ENCODE measurements at regions not wholly inside any gene's neighbourhood (a gene's known extent, or its start where the extent isn't known, plus 50 kb on each side); places are given as distances from the start of the nearest gene placed in this dataset.

DNA sequence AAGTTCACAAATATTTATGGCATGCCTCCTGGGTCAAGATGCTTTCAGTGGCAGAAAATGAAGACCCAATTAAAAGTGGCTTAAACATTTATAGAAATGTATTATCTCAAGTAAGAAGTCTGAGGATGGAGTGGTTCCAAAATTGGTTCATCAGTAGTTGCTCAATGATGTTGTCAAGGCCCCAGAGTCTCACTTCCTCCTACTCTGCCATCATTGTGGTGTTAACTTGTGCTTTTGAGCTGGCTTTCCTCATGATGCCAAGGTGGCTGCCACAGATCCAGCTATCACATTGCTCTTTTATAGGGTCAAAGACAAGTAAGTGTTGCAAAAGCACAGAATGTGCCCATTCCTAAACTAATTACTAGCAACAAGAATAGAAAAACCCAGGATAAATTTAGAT, 404.6 kb upstream of the NRP1 start:
- no peak for DNase-seq (ENCODE audit: low spot score)

DNA sequence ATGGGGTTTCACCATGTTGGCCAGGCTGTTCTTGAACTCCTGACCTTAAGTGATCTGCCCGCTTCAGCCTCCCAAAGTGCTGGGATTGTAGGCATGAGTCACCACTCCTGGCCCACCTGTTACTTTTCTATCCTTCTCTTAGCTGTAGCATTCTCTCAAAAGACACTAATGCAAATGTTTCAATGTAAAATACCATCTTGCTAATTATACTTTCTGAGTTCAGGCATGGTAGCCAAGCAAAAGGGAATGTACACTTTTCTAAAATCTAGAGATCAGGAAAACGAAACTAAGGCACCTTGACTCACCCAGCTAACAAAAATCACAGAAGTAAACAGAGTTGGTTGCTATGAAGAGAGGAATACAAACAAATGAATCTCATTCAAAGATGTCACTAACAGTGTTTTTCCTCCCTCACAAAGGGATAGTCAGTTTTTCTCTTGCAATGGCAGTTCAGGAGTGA, 401.0 kb upstream of the NRP1 start:
- DNase-seq (ENCODE audit: low spot score): no peak

- DNase-seq (ENCODE audit: low spot score): no peak
Observed at GRCh38 chr10:33734393-33735155, 400.1 kb upstream of the NRP1 start.

DNA sequence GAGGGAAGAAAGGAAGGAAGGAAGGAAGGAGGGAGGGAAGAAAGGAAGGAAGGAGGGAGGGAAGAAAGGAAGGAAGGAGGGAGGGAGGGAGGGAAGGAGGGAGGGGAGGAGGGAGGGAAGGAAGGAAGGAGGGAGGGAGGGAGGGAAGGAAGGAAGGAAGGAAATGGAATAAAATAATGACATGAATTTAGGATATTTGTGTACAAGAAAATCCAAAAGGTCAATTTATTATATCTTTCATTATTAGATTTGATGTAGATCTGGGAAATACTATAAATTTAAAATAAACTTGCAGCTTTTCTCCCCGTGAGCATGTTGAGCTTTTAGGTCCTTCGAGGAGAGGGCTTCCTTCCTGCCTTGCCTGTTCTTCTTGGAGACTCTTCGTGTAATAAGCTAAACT, 398.6 kb upstream of the NRP1 start:
- DNase-seq (ENCODE audit: low spot score): no peak

DNA sequence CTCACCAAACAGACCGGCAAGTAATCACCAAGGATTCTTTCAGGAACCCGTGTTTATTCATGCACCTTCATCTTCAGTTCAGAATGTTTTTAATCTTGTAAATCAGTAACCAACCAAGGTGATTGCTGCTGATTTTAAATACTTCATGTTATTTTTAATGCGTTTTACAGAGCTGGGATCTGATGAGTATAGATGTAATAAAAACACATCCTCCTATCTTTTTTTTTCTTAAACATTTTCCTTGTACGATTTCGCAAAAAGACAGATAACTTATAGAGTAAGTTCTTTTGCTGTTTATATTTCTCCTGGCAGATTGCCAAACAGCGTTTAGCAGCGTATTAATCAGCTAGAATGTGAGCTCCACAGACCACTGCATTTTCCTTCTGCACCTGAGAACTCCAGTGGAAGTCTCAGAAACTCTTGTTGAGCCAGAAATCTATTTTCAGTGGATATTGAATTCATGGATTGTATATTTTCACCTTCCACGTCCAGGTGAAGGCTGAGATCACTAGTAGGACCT, 397.8 kb upstream of the NRP1 start:
- DNase-seq (ENCODE audit: low spot score): no peak

DNA sequence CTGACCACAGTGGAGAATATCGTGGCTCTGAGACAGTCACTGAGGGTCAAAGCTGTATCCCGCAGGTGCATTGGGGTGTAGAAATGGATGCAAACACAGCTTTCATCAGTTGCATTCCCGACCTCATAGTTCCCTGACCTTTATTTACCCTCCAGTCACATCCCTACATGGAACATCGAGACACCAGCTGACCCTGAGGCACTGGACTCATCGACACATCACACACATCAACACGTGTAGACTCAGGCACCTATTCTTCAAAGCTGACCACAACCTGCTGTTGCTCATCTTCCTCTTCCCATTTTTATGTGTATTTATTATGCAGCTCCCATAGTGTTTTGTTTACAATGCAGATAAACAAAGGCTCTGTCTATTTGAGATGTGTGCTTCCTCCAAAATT, 396.9 kb upstream of the NRP1 start:
- no peak for DNase-seq (ENCODE audit: low spot score)

- no peak for DNase-seq (ENCODE audit: low spot score)
Observed at GRCh38 chr10:33725430-33725829, 391.0 kb upstream of the NRP1 start.

DNA sequence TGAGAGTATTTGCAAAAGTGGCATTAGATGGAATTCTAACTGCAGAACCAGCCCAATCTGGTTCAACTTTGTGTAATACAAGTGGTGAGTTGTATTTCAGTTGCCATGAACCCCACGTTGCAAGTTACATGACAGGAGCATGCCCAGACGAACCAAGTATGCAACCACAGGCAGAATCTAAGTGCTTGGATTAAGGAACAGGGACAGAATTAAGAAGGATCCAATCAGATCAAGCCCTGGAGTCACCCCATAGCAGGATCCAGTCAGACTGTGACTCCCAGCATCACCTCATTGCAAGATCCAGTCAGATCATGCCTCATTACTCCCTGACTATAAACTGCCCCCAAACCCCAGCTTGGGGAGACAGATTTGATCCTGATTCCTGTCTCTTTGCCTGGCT, 388.7 kb upstream of the NRP1 start:
- no peak for DNase-seq (ENCODE audit: low spot score)

- no peak for DNase-seq (ENCODE audit: low spot score)
Observed at GRCh38 chr10:33722067-33722466, 387.6 kb upstream of the NRP1 start.

- no peak for DNase-seq (ENCODE audit: low spot score)
Observed at GRCh38 chr10:33721509-33721908, 387.0 kb upstream of the NRP1 start.

DNA sequence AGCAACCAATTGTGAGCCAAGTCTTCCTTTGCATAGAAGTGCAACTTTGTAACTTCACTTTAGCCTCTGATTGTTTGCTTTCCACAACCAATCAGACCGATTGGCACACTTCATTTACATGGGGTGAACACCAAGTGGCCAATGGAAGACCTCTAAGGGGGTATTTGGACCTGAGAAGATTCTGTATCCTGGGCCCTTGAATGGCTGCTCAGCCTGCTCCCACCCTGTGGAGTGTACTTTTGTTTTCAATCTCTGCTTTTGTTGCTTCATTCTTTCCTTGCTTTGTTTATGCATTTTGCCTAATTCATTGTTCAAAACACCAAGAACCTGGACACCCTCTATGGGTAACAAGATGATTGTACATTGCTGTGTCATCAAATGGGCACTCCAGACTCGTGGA, 385.7 kb upstream of the NRP1 start:
- DNase-seq (ENCODE audit: low spot score): no peak

DNA sequence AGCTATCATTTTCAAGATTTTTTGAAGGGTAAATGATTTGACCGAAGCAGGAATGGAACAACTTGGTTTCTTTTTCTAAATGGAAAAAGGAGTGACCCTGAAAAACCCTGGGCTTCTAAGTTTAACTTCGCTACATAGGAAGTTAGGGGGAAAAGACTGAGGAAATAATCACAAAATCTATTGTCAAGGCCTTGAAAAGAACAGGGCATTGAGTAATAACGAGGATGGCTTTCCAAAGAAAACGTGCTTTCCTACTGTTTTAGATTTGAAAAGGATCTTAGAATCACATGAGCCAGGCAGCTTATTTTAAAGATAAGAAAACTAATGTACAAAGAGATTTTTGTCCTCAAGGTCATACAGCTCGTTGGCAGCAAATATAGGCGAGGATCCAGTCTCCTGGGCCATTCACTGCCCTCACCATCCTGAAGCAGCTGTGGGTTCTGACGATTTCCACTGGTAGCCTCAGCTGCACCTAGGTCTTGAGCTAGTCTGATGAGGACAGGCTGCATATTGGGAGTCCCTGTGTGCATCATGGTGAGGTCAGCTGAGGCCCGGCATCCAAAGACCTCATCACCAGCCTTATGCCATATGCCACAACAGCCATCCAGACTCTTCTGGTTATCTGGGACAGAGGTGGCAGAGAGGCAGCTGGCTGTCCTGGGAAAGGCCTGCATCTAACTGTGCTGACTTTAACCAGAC, 384.7 kb upstream of the NRP1 start:
- DNase-seq (ENCODE audit: low spot score): no peak

DNA sequence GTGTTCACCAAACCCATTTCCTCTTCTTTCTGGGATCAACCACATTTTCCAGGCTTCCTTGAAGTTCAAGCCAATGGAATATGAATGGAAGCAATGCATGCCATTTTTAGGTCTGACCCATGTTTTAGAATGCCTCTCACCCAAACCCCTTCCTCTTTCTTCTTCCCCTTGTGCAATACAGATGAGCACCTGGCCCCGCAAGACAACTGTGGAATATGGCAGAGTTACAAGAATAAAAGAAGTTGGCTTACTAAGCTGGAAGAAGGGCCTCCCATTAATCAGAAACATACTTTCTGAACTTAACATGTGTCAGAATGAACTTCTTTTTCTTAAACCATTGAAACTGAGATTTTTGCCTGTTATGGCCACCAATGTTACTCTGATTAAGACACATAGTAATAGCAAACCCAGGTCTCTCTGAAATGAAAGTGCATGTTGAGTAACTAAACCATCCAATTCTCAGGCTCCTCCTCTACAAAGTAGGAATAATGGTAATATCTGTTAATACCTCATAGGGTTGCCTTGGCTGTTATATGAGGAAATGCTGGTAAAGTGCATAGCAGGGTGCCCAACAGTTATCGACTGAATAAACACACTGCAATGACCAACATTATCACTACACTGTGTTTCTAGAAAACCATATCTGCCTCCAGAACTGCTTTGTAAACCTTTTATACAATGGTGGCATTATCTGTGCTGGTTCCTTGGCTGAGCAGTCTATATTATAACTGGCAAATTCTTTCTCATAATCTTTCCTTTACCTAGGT, 382.2 kb upstream of the NRP1 start:
- no peak for DNase-seq (ENCODE audit: low spot score)

DNA sequence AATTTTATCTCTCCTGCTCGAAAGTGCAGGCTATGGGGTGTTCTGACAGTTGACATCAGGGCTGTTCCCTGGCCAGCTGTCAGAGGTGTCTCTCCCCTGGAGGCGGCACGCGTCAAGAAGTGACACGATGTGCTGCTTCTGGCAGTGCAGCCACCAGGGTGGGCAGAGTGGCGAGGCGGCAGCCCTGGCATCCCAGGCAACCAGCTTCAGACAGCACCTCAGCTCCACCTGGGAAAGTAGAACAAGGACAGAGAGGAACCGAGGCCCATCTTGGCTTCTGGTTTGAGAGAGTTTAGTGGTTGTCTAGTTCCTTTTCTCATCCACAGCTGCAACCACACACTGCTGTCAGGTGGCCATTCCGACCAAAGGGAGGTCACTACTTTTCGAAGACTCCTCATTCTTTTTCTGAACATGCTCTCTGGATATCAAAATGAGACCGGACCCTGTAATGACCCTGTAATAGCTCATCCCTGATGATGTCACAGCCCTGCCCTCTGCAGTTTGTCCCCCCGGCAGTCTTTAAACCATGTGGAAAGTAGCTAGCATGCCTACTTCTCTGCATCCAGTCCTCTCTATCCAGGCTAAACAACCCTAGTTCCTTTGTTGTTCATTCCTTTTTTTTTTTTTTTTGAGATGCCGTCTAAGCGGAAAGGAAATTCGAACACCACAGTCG, 381.0 kb upstream of the NRP1 start:
- DNase-seq (ENCODE audit: low spot score): no peak

DNA sequence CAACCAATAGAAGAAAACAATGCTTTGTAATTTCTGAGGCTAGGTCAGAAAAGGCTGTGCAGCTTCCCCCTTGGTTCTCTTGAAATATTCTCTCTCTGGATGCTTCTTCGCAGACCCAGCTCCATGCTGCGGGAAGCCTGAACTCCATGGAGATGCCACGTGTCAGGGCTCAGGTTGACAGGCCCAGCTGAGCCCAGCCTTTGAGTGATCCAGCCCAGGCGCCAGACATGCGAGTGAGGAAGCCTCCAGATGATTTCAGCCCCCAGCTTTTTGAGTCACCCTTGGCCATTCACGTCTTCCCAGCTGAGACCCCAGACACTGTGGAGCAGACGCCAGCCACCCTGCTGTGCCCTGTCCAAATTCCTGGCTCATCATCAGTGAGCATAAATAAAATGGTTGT, 378.4 kb upstream of the NRP1 start:
- no peak for DNase-seq (ENCODE audit: low spot score)

- DNase-seq (ENCODE audit: low spot score): no peak
Observed at GRCh38 chr10:33710006-33710405, 375.5 kb upstream of the NRP1 start.

GRCh38 chr10:33709008-33709753, 374.7 kb upstream of the NRP1 start:
- no peak for DNase-seq (ENCODE audit: low spot score)

GRCh38 chr10:33708561-33708960, 374.1 kb upstream of the NRP1 start:
- DNase-seq (ENCODE audit: low spot score): no peak

DNA sequence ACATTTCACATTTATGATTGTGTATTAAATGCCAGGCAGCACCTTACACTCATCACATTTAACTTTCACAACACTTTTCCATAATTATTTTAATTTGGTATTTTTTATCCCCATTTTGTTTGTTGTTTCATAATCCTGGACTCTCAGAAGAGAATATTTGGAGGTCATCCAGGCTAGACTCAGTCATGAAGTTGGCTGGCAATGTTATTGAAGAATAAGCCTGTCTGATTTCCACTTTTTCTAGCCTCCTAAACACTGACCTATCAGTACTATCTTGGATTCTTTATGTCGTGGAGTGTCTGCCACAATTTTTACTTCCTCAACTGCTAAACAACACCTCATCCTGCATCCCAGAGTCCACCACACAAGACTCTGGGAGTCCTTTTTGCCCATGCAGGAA, 372.3 kb upstream of the NRP1 start:
- no peak for DNase-seq (ENCODE audit: low spot score)

DNA sequence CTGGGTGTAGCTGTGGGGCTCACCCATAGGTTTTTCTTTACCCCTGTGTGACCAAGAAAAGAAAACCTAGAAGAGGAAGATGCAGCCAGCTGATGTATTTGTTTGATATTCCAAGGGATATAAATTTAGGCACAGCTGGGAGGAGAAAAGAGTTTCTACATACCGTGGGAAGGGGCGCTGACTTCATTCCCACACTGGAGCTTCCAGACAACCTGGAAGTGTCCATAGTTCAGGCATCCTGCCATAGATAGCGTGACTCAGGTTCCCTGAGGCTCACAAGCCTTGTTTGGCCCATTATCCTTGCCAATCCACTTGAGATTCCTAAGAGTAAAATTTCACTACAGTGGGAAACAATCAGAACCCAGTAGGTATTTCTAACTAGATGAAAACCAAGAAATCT, 371.7 kb upstream of the NRP1 start:
- no peak for DNase-seq (ENCODE audit: low spot score)

DNA sequence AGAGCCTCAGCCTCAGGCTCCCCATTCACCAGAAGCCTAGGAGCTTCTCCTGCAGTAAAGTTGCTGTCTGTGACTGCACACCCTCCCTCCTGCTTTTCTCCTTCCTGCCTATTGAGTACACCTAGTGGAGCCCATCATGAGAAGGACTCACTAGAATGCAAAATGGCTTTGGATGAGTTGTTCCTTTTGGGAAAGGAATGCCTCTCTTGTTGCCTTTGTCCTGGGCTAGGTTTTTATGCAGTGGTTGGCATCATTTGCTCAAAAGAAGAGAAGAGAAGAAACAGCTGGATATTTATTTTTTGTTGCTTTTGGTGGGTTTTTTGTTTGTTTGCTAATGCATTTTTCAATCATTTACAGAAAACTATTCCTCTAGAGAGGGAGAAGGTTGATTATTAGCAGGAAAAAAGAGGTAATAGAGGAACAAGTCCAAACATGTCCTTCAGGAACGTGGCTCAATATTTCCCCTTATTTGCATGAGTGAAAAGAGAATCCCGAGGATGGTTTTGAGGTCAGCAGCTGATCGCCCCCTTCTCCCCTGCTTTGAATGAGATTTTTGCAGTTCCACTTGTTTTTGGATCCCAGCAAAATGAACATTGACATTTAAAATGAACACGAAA, 369.9 kb upstream of the NRP1 start:
- DNase-seq (ENCODE audit: low spot score): no peak

All from putamen (tissue), 1 donor.